ENCODE measurements at regions not wholly inside any gene's neighbourhood (a gene's known extent, or its start where the extent isn't known, plus 50 kb on each side); places are given as distances from the start of the nearest gene placed in this dataset.
"Not testable (repeated sequence)": the region's sequence is repeated elsewhere in the genome, so short reads cannot be mapped to it uniquely, and the experiment has no call there.

GRCh38 chr10:78596556-78596955 lies 472.2 kb upstream of the ZMIZ1 start:
- H3K36me3 Mint-ChIP-seq = no peaks in the 10 kb centered on the region
- ChIA-PET CTCF (no interaction called here), POLR2A (no interaction called here)
- no peaks in the 10 kb centered on the region for H3K9me3 Mint-ChIP-seq
- DNase-seq = no peak
- no peak overlapping the region for H3K4me3 Mint-ChIP-seq
- H3K4me1 Mint-ChIP-seq (ENCODE audit: low read depth) = no peaks in the 10 kb centered on the region
- intact Hi-C loops (cut with micrococcal nuclease) = no loop called here
- H3K27me3 Mint-ChIP-seq = peaks cover 6% of the 10 kb centered on the region
- H3K27ac Mint-ChIP-seq = no peak overlapping the region

- H3K36me3 Mint-ChIP-seq = no peaks in the 10 kb centered on the region
- H3K4me3 Mint-ChIP-seq = no peak overlapping the region
- intact Hi-C loops (cut with micrococcal nuclease) = no loop called here
- no peaks in the 10 kb centered on the region for H3K4me1 Mint-ChIP-seq (ENCODE audit: low read depth)
- POLR2A ChIA-PET = no interaction called here
- H3K27me3 Mint-ChIP-seq = peaks cover 6% of the 10 kb centered on the region
- CTCF ChIA-PET = no interaction called here
- H3K27ac Mint-ChIP-seq = no peak overlapping the region
- no peaks in the 10 kb centered on the region for H3K9me3 Mint-ChIP-seq
- DNase-seq = no peak
These were observed 470.8 kb upstream of the ZMIZ1 start for GRCh38 chr10:78597796-78598555.

GRCh38 chr10:78599122-78599853 lies 469.5 kb upstream of the ZMIZ1 start:
- Mint-ChIP-seq H3K4me3 (no peak overlapping the region), H3K36me3 (no peaks in the 10 kb centered on the region), H3K27ac (no peak overlapping the region), H3K4me1 (ENCODE audit: low read depth) (no peaks in the 10 kb centered on the region), H3K9me3 (no peaks in the 10 kb centered on the region), H3K27me3 (peaks cover 3% of the 10 kb centered on the region)
- no peak for DNase-seq
- intact Hi-C loops (cut with micrococcal nuclease) = no loop called here
- ChIA-PET POLR2A (no interaction called here), CTCF (interaction anchor here (1.1 kb wide), 1 partner anchor 596 kb away, joined by 4 read pairs; no protein-coding TSS in a partner anchor)

- intact Hi-C loops (cut with micrococcal nuclease) = no loop called here
- no peak overlapping the region for H3K27ac Mint-ChIP-seq
- CTCF ChIA-PET = interaction anchor here (1.1 kb wide), 1 partner anchor 595 kb away, joined by 4 read pairs; no protein-coding TSS in a partner anchor
- no peaks in the 10 kb centered on the region for H3K36me3 Mint-ChIP-seq
- POLR2A ChIA-PET = no interaction called here
- H3K4me1 Mint-ChIP-seq (ENCODE audit: low read depth) = no peaks in the 10 kb centered on the region
- H3K4me3 Mint-ChIP-seq = no peak overlapping the region
- no peaks in the 10 kb centered on the region for H3K9me3 Mint-ChIP-seq
- H3K27me3 Mint-ChIP-seq = peaks cover 2% of the 10 kb centered on the region
- DNase-seq = no peak
These were observed 468.6 kb upstream of the ZMIZ1 start for GRCh38 chr10:78600121-78600665.

- peaks cover 2% of the 10 kb centered on the region for H3K27me3 Mint-ChIP-seq
- CTCF ChIA-PET = interaction anchor here (1.1 kb wide), 1 partner anchor 595 kb away, joined by 4 read pairs; no protein-coding TSS in a partner anchor
These were observed 468.0 kb upstream of the ZMIZ1 start for GRCh38 chr10:78600740-78601139.

GRCh38 chr10:78602201-78602932 lies 466.4 kb upstream of the ZMIZ1 start:
- CTCF ChIA-PET = no interaction called here
- Mint-ChIP-seq H3K36me3 (no peaks in the 10 kb centered on the region), H3K9me3 (no peaks in the 10 kb centered on the region), H3K4me1 (ENCODE audit: low read depth) (no peaks in the 10 kb centered on the region), H3K27ac (no peak overlapping the region), H3K4me3 (no peak overlapping the region), H3K27me3 (peaks cover 2% of the 10 kb centered on the region)
- POLR2A ChIA-PET = no interaction called here
- DNase-seq = peak; percentile 48
- intact Hi-C loops (cut with micrococcal nuclease) = no loop called here

More at GRCh38 chr10:78600740-78601139, 468.0 kb upstream of the ZMIZ1 start:
- no peak overlapping the region for H3K27ac Mint-ChIP-seq
- POLR2A ChIA-PET = no interaction called here
- H3K4me1 Mint-ChIP-seq (ENCODE audit: low read depth) = no peaks in the 10 kb centered on the region
- H3K4me3 Mint-ChIP-seq = no peak overlapping the region
- no peak for DNase-seq
- H3K9me3 Mint-ChIP-seq = no peaks in the 10 kb centered on the region
- intact Hi-C loops (cut with micrococcal nuclease) = no loop called here
- no peaks in the 10 kb centered on the region for H3K36me3 Mint-ChIP-seq

- Mint-ChIP-seq H3K4me3 (no peak overlapping the region), H3K4me1 (ENCODE audit: low read depth) (no peaks in the 10 kb centered on the region), H3K36me3 (peaks cover 2% of the 10 kb centered on the region), H3K27ac (no peak overlapping the region), H3K27me3 (peaks cover 3% of the 10 kb centered on the region), H3K9me3 (peaks cover 7% of the 10 kb centered on the region)
- intact Hi-C loops (cut with micrococcal nuclease) = no loop called here
- DNase-seq = no peak
- POLR2A ChIA-PET = no interaction called here
- CTCF ChIA-PET = no interaction called here
These were observed 464.5 kb upstream of the ZMIZ1 start for GRCh38 chr10:78604286-78604685.

GRCh38 chr10:78604721-78605120 lies 464.0 kb upstream of the ZMIZ1 start:
- peaks cover 2% of the 10 kb centered on the region for H3K36me3 Mint-ChIP-seq
- intact Hi-C loops (cut with micrococcal nuclease) = no loop called here
- peaks cover 10% of the 10 kb centered on the region for H3K9me3 Mint-ChIP-seq
- POLR2A ChIA-PET = no interaction called here
- no peak for DNase-seq
- no peak overlapping the region for H3K27ac Mint-ChIP-seq
- H3K27me3 Mint-ChIP-seq = peaks cover 3% of the 10 kb centered on the region
- no peaks in the 10 kb centered on the region for H3K4me1 Mint-ChIP-seq (ENCODE audit: low read depth)
- CTCF ChIA-PET = interaction anchor here (0.8 kb wide), 1 partner anchor 29 kb away, joined by 3 read pairs; no protein-coding TSS in a partner anchor
- H3K4me3 Mint-ChIP-seq = no peak overlapping the region

- H3K27me3 Mint-ChIP-seq = peaks cover 11% of the 10 kb centered on the region
- DNase-seq = no peak
- H3K4me1 Mint-ChIP-seq (ENCODE audit: low read depth) = no peaks in the 10 kb centered on the region
- CTCF ChIA-PET = interaction anchor here (0.7 to 1.0 kb wide), 5 partner anchors 30 to 634 kb away, joined by 3 to 5 read pairs (median 3); no protein-coding TSS in a partner anchor
- intact Hi-C loops (cut with micrococcal nuclease) = no loop called here
- H3K9me3 Mint-ChIP-seq = peaks cover 14% of the 10 kb centered on the region
- no peak overlapping the region for H3K27ac Mint-ChIP-seq
- peaks cover 2% of the 10 kb centered on the region for H3K36me3 Mint-ChIP-seq
- H3K4me3 Mint-ChIP-seq = no peak overlapping the region
- POLR2A ChIA-PET = no interaction called here
These were observed 462.9 kb upstream of the ZMIZ1 start for GRCh38 chr10:78605800-78606350.

- intact Hi-C loops (cut with micrococcal nuclease); CTCF ChIA-PET; H3K4me1 Mint-ChIP-seq (ENCODE audit: low read depth); POLR2A ChIA-PET; H3K4me3 Mint-ChIP-seq; H3K36me3 Mint-ChIP-seq; H3K27ac Mint-ChIP-seq; DNase-seq: not testable (repeated sequence)
- Mint-ChIP-seq H3K27me3 (peaks cover 18% of the 10 kb centered on the region), H3K9me3 (peaks cover 14% of the 10 kb centered on the region)
These were observed 462.0 kb upstream of the ZMIZ1 start for GRCh38 chr10:78606766-78607165.

GRCh38 chr10:78609976-78610375 lies 458.8 kb upstream of the ZMIZ1 start:
- ChIA-PET POLR2A (no interaction called here), CTCF (no interaction called here)
- DNase-seq = no peak
- Mint-ChIP-seq H3K9me3 (peaks cover 14% of the 10 kb centered on the region), H3K27me3 (peaks cover 25% of the 10 kb centered on the region), H3K27ac (no peak overlapping the region), H3K36me3 (peaks cover 2% of the 10 kb centered on the region), H3K4me3 (no peak overlapping the region), H3K4me1 (ENCODE audit: low read depth) (no peaks in the 10 kb centered on the region)
- intact Hi-C loops (cut with micrococcal nuclease) = no loop called here

GRCh38 chr10:78613132-78613531 lies 455.6 kb upstream of the ZMIZ1 start:
- ChIA-PET CTCF (no interaction called here), POLR2A (no interaction called here)
- Mint-ChIP-seq H3K4me3 (no peak overlapping the region), H3K27me3 (peaks cover 30% of the 10 kb centered on the region), H3K9me3 (peaks cover 13% of the 10 kb centered on the region), H3K36me3 (peaks cover 2% of the 10 kb centered on the region), H3K27ac (no peak overlapping the region), H3K4me1 (ENCODE audit: low read depth) (no peaks in the 10 kb centered on the region)
- intact Hi-C loops (cut with micrococcal nuclease) = no loop called here
- DNase-seq = no peak
